HUES64 (cell line): ENCODE measurements at regions not wholly inside any gene's neighbourhood (a gene's known extent, or its start where the extent isn't known, plus 50 kb on each side); places are given as distances from the start of the nearest gene placed in this dataset.

Experiments
- H3K27ac ChIP-seq: 2 replicates; pipeline ENCODE4 v1.7.0; 2013; ENCODE audit warnings: low read depth, low read length, inconsistent platforms
- H3K27me3 ChIP-seq: 2 replicates; pipeline ENCODE4 v1.6.1; 2013; ENCODE audit warnings: mild to moderate bottlenecking, low read length; ENCODE audit not compliant: insufficient read depth
- H3K36me3 ChIP-seq: 2 replicates; pipeline ENCODE4 v1.6.1; 2013; ENCODE audit warnings: mild to moderate bottlenecking, low read length; ENCODE audit not compliant: insufficient read depth
- H3K4me1 ChIP-seq: 2 replicates; pipeline ENCODE4 v1.6.1; 2013; ENCODE audit warnings: mild to moderate bottlenecking, low read length, moderate library complexity; ENCODE audit not compliant: insufficient read depth
- H3K4me3 ChIP-seq: 2 replicates; pipeline ENCODE4 v1.5.1; 2013; ENCODE audit warnings: mild to moderate bottlenecking, low read length, moderate library complexity
- H3K9ac ChIP-seq: 2 replicates; pipeline ENCODE4 v1.6.1; 2013; ENCODE audit warnings: mild to moderate bottlenecking, low read depth, low read length
- H3K9me3 ChIP-seq: 2 replicates; pipeline ENCODE4 v1.6.1; 2013; ENCODE audit warnings: low read depth, low read length; ENCODE audit not compliant: insufficient read depth
- WGBS: fragments of 150-250, 120-280 bp; methylation state at CpG from one replicate; pipeline ENCODE4 v1.1.7; 2013; ENCODE audit warnings: missing lambda C conversion rate; 5-methylcytosine and 5-hydroxymethylcytosine counted together

GRCh38 chr7:1286946-1287645 lies 54.4 kb downstream of the UNCX start:
- Histone ChIP-seq H3K4me1 (no peaks in the 10 kb centered on the region), H3K27me3 (peaks cover 35% of the 10 kb centered on the region), H3K36me3 (no peaks in the 10 kb centered on the region), H3K27ac (no peak overlapping the region), H3K4me3 (no peak overlapping the region), H3K9me3 (no peaks in the 10 kb centered on the region), H3K9ac (no peak overlapping the region)
- WGBS: 85% methylated on average over 26 of the region's 26 CpGs

GRCh38 chr7:1287752-1288201 lies 55.1 kb downstream of the UNCX start:
- Histone ChIP-seq H3K4me1 (no peaks in the 10 kb centered on the region), H3K27ac (no peak overlapping the region), H3K4me3 (no peak overlapping the region), H3K9ac (no peak overlapping the region), H3K27me3 (peaks cover 38% of the 10 kb centered on the region), H3K9me3 (no peaks in the 10 kb centered on the region), H3K36me3 (no peaks in the 10 kb centered on the region)
- 87% methylated on average over 19 of the region's 19 CpGs for WGBS

GRCh38 chr7:1288390-1288995 lies 55.8 kb downstream of the UNCX start:
- Histone ChIP-seq H3K4me3 (no peak overlapping the region), H3K27ac (no peak overlapping the region), H3K9ac (no peak overlapping the region), H3K36me3 (no peaks in the 10 kb centered on the region), H3K4me1 (no peaks in the 10 kb centered on the region), H3K9me3 (no peaks in the 10 kb centered on the region), H3K27me3 (peaks cover 38% of the 10 kb centered on the region)
- WGBS: 88% methylated on average over 26 of the region's 26 CpGs

- Histone ChIP-seq H3K27ac (no peak overlapping the region), H3K27me3 (peaks cover 38% of the 10 kb centered on the region)
These were observed 56.4 kb downstream of the UNCX start for GRCh38 chr7:1288996-1289551.

GRCh38 chr7:1289666-1290025 lies 57.0 kb downstream of the UNCX start:
- 41% methylated on average over 20 of the region's 20 CpGs for WGBS
- Histone ChIP-seq H3K4me1 (no peaks in the 10 kb centered on the region), H3K36me3 (no peaks in the 10 kb centered on the region), H3K9ac (no peak overlapping the region), H3K4me3 (peak overlapping the region; percentile 63), H3K27ac (no peak overlapping the region), H3K9me3 (no peaks in the 10 kb centered on the region), H3K27me3 (peaks cover 38% of the 10 kb centered on the region)

More at GRCh38 chr7:1288996-1289551, 56.4 kb downstream of the UNCX start:
- 89% methylated on average over 32 of the region's 32 CpGs for WGBS
- Histone ChIP-seq H3K36me3 (no peaks in the 10 kb centered on the region), H3K4me1 (no peaks in the 10 kb centered on the region), H3K9ac (no peak overlapping the region), H3K4me3 (no peak overlapping the region), H3K9me3 (no peaks in the 10 kb centered on the region)

GRCh38 chr7:1290026-1290678 lies 57.5 kb downstream of the UNCX start:
- 11% methylated on average over 50 of the region's 50 CpGs for WGBS
- 0 out of 2 replicates have a peak overlapping the region, but pooled peaks have one; percentile 42 for H3K9ac ChIP-seq
- H3K4me1 ChIP-seq: no peaks in the 10 kb centered on the region
- no peak overlapping the region for H3K27ac ChIP-seq
- H3K4me3 ChIP-seq: peak overlapping the region; percentile 63
- H3K36me3 ChIP-seq: no peaks in the 10 kb centered on the region
- peaks cover 38% of the 10 kb centered on the region for H3K27me3 ChIP-seq
- H3K9me3 ChIP-seq: no peaks in the 10 kb centered on the region

- Histone ChIP-seq H3K27ac (no peak overlapping the region), H3K27me3 (peaks cover 38% of the 10 kb centered on the region), H3K4me3 (peak overlapping the region; percentile 63), H3K4me1 (no peaks in the 10 kb centered on the region), H3K9ac (no peak overlapping the region), H3K9me3 (no peaks in the 10 kb centered on the region), H3K36me3 (no peaks in the 10 kb centered on the region)
- WGBS: 68% methylated on average over 37 of the region's 37 CpGs
These were observed 58.1 kb downstream of the UNCX start for GRCh38 chr7:1290679-1291356.

- Histone ChIP-seq H3K27me3 (peaks cover 38% of the 10 kb centered on the region), H3K4me1 (no peaks in the 10 kb centered on the region), H3K9me3 (no peaks in the 10 kb centered on the region), H3K27ac (no peak overlapping the region), H3K4me3 (no peak overlapping the region), H3K36me3 (no peaks in the 10 kb centered on the region), H3K9ac (no peak overlapping the region)
- WGBS: 92% methylated on average over 13 of the region's 13 CpGs
These were observed 58.7 kb downstream of the UNCX start for GRCh38 chr7:1291357-1291689.

GRCh38 chr7:1291845-1292765 lies 59.4 kb downstream of the UNCX start:
- Histone ChIP-seq H3K36me3 (no peaks in the 10 kb centered on the region), H3K4me3 (no peak overlapping the region), H3K4me1 (no peaks in the 10 kb centered on the region), H3K9me3 (no peaks in the 10 kb centered on the region), H3K27ac (no peak overlapping the region), H3K27me3 (peaks cover 38% of the 10 kb centered on the region), H3K9ac (no peak overlapping the region)
- 88% methylated on average over 24 of the region's 25 CpGs for WGBS

GRCh38 chr7:1292972-1293830 lies 60.5 kb downstream of the UNCX start:
- no peak overlapping the region for H3K27ac ChIP-seq
- H3K4me3 ChIP-seq: no peak overlapping the region
- H3K9me3 ChIP-seq: no peaks in the 10 kb centered on the region
- H3K36me3 ChIP-seq: no peaks in the 10 kb centered on the region
- 72% methylated on average over 23 of the region's 24 CpGs for WGBS
- peaks cover 38% of the 10 kb centered on the region for H3K27me3 ChIP-seq
- H3K4me1 ChIP-seq: no peaks in the 10 kb centered on the region
- no peak overlapping the region for H3K9ac ChIP-seq
